ENCODE measurements at regions not wholly inside any gene's neighbourhood (a gene's known extent, or its start where the extent isn't known, plus 50 kb on each side); places are given as distances from the start of the nearest gene placed in this dataset.

DNA sequence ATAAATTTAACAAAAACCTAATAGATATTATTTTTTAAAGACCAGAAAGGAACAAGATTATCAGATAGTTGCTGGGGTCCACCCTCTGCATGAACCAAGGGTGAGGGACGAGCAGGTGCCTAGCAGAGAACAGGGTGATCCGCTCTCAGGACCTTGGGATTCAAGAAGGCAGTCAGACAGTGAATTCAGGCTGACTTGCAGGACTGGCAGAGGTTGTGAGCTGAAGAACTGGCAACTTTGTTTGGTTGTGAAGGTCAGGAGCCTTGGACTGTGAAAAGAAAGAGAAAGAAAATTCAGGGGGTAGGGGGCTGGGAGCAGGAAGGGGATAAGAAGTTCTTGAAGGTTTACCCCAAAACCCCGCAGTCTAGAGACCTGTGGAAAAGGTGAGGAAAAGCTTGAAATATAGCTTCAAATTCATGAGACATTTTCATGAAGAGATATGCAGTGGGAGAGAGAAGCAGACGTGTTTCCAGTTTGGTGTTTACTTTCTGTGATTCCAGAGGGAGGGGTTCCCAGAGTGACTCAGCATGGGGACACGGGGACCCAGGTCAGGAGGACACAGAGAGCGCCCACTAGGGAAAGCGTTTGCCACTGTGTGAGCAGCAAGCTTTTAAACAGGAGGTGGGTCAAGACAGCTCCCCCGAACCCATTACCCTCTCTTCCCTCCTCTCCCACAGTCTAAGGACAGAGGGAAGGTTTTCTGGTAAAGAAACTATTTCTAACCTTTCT, 217.2 kb upstream of the UMPS start:
- DNase-seq: no peak

DNA sequence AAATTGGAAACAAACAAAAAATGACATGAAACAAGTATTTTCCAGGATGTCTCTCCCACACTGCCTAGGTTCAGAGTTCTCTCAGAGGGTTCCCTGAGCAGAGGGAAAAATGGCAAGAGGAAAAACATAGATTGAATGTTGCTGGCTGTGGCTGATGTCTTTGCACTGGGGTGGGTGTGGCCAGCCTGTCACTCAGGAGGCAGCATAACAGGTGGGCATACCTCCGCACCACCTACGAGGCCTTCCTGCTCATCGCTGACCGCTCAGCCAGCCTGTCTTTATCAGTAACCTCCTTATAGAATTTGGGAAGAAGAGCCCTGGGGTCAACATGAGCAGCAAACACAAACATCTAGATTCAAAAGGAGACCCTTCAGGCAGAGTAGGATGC, 216.6 kb upstream of the UMPS start:
- no peak for DNase-seq

DNA sequence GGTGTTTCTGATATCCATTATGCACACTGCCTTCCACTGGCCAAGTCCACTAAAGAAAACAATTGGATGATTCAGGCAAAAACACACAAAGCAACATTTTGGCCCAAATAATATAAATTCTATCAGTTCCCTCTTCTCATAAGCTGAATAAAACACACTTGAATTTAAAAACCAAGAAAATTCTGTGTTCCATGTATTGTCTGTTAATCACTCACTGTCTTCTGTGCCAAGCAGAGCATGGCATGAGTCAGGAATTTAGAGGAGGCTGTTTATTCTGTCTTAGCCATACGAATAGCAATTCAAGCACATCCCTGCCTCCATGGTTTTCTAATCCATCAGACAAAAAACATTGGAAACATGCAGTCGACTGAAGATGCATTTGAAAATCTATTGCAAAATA, 215.6 kb upstream of the UMPS start:
- no peak for DNase-seq

DNA sequence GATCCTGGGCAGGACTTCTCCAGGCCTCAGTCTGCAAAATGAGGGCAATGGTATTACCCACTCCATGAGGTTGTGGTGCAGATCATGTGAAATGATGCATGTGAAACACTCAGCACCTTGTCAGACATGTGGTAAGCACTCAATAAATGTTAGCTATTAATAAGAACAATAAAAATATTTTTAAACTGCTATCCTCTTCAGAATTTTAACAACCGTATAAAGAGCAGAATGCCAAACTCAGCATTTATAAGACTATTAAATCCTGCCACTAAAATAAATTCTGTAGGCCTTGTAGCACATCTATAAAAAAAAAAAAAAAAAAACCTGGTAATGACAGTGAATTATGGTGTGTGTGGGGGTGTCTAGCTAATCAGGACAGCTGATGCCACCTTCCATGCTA, 213.9 kb upstream of the UMPS start:
- DNase-seq: no peak

DNA sequence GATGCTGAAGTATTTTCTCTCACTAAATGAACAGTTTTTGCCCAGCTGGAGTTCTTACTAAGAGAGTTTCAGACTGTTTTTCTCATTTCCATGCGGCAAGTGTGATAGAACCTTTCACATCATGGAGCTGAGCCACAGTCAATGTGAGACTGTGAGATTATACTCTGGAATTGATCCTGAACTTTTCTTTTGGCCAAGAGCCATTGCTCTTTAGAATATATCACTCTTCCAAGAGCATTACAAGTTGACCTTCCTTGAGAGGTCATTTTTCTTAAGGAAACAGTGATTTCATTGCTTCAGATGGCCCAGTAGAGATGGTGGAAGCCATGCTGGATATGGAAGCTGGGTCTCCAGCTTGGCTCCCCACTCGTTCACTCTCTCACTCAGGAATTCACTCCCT, 212.9 kb upstream of the UMPS start:
- DNase-seq: no peak

DNA sequence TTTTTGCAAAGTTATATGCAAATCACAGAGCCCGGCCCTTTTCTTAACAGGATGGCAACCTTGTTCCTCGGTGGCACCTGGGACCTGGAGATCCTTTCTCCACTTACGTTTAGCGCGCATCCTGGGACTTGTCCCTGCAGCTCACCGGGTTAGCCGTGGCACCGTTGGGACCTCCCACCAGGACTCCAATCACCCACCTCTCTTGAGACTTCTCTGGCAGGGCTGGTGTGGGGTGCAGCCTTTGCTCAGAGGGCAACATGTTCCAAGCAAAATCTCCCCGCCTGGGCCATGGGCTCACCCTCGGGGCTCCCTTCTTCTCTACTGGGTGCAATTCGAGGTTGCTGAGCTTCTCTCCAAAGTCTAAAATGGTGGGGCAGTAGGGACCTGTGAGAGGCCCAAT, 211.9 kb upstream of the UMPS start:
- DNase-seq: no peak

DNA sequence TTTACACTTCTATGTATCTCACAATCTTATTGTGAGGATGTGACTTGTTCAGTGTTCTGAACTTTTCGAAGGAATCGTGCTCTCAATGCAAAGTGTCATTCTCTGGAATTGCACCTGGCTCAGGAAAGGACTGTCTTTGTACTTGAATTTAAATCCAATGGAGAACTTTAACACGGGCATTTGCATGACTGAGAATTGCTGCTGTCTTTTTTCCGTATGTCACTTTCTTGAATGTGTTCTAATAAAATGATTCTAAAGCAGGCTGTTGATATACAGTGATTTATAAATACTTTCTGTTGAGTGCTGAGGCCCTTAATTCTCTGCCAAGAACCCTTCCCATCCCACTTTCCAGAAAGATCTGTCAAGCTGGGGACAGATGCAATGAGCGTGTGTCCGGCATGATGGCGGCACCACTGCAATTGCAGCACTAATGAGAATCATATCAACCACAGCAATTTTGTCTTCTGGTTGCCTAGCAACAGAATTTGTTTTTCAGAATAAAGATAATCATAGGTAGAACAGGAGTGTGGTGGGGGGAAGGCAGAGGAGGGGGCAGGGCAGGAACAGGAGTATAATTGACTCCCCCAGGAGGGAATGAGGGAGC, 210.6 kb upstream of the UMPS start:
- DNase-seq: no peak

DNA sequence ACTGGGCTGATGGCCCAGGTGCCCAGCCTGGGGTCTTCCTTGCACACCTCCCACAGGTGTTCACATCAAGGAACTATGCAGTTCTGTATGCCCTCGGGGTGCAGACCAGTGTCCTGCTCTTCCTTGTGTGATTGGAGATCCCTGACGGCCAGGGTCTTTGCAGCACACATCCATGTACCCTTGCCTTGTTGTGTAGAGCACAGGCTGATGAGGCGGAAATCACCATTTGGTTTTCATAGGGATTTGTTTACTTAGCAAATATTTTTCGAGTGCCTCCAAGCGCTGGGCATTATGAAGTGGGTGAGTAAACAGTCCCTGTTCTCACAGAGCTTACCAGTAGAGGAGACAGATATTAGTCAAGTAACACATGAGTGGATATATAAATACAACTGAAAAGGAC, 209.3 kb upstream of the UMPS start:
- DNase-seq: no peak

DNA sequence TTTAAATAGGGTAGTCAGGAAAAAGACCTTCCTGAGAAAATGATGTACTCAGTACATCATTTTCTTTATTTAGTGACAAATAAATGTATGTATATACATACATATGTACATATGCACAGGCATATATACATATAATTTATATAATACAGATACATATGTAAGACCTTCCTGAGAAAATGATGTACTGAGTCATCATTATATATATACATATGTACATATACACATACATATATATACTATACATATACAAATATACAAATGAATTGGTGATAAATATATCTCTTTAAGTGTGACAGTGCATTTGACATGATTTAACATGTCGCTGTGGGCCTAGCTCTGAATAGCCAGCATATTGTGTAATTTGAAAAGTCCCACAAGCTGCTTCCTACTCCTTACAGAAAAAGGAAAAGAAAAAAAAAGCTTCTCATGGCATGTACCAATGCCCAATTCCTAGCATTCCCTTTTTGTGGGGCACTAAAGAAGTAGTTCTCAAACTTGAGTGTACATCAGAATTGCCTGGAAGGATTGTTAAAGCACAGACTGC, 208.1 kb upstream of the UMPS start:
- DNase-seq: no peak

DNA sequence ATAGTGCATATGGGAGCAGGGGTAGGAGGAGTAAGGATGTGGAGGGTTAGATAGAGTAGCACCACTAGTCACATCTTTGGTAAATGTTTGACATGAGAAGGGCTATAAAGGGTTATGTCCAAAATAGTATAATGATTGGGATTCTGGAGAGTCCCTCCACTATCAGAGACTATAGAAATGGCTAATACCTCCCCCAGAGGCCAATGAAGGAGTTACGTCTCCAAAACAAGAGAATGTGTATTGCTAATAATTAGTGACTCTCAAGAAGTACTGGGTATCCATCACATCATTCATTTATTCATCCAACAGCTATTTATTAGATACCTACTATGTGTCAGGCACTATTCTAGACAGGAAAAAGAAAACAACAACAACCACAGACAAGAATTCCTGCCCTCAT, 203.7 kb upstream of the UMPS start:
- DNase-seq: no peak

DNA sequence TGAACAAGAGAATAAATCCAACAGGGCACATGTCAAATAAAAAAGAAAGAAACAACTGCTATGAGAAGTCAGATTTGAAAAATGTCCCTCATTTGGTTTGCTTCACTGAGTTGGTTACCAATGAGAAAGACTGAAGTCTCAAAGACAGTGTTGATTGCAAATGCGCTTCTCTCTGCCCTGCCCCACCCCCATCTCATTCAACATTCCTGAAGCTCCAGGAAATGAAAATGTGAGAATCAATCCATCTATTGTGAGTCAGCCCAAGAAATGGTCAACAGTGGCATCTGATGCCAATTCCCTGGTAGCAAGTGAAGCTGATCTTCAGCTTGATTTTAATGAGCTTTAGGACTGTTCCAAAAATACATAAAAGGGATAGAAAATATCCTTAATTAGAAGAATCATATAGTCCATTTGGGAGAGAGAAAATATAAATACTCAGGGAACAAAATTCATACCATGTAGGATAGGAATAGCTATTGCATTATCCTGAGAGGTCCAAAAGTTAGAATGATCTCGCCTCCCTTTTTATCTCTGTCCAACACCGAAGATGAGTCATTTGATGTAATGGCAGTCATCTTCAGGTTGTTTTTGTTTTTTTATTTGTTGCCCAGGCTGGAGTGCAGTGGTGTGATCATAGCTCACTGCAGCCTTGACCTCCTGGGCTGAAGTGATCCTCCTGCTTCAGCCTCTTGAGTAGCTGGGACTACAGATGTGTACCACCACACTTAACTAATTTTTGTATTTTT, 200.3 kb upstream of the UMPS start:
- DNase-seq: no peak

DNA sequence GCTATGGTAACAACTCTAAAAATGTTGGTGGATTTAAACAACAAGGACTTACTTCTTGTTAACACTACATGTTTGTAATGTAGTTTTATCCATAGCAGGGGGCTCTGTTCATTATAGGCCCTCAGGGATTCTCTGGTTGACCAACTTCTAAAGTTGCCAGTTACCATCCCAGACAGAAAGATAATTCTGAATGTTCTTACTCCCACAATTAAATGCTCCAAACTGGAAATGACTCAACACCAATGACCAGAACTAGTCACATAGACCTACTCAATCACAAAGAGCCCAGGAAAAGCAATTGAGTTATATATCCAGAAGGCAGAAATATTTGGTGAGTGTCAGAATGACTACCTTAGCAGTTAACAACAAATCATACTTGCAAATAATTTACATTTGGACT, 199.3 kb upstream of the UMPS start:
- DNase-seq: no peak

DNA sequence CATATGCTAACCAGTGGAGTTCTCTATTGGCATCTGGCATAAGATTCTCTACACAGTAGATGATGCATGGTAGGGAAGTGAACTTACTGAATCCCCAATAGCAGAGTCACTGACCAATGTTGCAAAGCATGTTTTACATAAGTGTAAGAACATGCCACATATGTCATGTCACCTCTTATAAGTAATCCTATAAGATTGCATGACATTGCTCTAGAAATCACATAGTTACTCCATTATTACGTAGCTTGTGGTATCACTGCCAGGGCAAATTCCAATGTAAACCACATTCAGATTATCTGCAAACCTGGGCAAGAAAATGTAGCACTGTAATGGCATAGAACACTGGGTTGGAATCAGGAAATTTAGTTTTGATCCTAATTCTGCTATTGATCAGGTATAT, 198.2 kb upstream of the UMPS start:
- no peak for DNase-seq

DNA sequence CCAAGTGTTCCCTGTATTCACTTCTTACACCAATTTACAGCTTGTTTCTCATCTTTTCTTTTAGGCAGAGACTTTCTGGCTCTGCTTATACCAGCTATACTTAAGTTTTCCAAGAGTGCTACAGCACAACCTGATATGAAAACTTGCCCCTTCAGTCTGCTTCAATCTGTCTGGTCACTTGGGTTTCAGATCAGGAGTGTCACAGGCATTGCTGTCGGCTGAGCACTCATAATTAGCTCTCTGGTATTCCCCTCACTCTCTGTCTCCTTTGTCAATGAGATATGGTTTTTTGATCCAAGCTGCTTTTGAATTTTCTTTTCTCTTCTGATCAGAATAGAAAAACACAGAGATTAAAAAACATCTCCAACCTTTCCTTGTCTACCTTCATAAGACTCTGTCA, 194.9 kb upstream of the UMPS start:
- DNase-seq: no peak

DNA sequence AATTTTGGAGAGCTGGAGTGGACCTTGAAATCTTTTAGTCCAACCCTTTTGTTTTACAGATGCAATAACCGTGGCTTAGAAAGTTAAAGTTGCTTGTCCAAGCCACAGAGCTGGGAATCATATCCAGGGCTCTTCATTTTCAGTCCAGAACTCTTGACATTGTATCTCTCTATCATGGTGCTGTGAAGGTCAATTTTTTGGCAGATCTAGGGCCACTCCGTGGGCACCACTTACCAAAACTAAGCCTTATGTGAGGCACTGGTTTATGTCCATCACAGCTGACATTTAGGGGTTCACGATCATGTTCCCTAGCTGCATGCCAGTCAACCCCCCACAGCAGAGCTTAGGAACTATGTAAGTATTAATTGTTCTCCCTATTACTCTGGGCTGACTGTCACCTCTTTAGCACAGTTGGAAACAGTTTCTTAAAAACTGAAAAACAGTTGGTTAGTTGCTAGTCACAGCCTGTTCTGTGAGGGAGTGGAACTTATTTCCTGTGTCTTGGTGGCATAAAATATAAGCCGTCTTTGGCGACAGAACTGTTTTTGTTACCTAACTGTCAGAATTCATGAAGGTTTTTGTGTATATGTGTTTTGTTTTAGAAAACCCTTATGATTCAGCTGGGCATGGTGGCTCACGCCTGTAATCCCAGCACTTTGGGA, 189.6 kb upstream of the UMPS start:
- DNase-seq: no peak

DNA sequence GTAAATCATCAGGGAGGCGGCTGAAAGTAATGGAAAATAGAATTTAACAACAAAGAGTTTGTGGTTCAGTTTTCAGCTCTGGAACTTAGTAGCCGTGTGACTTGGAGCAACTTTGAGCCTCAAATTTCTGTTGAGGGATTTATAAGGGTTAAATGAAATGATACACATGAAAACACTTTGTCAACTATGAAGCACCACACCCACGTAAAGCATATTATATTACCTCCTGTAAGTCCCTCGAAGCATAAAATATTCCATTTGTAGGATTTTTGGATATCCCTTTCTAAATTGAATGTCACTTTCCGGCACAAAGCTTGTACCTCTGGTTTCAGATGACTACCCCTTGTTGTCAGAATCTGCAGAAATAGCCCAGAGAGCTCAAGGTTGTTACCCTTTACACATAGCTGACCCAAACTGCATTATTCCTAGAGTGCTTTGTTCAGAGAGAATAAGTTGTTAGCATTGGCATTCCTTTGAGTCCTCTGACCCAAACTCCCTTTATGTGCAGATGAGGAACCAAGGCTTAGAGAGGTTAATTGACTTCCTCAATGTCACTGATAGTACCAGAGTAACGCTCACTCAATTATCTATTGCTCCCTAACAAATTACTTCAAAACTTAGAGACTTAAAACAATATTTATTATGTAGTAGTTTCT, 187.9 kb upstream of the UMPS start:
- DNase-seq: no peak

DNA sequence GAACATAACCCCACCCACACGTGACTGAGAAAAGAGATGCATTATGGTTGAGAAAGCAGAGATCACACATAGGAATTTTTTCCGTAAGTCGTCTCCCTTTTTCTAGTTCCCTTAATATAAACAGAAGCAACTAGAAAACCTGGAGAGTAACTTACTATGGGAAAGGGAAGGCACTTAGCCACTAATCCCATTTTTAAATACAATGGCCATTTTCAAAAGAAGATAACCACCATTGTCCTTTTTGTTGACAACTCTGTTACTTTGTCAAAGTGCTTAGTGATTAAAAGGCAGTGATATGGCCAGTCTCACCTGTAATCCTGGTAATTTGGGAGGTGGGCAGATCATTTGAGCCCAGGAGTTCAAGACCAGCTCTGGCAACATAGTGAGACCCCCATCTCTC, 184.4 kb upstream of the UMPS start:
- no peak for DNase-seq

DNA sequence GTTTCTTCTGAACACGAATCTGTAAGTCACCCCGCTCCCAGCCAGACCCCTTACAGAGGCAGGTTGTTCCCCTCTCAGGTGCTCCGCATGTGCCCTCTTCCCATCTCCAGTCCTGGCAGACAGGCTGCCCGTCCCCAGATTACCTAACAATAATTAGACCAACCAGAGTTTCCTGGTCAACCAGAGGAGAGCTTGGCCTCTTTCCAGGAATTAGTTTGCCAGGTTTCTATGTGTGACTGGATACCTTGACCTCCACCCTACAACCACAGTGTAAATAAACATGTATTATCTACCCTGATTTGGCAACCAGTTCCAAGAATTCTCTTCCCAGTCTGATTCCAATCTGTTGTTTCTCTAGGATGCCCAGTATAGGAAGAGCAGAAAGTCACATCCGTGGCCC, 178.0 kb upstream of the UMPS start:
- DNase-seq: no peak

DNA sequence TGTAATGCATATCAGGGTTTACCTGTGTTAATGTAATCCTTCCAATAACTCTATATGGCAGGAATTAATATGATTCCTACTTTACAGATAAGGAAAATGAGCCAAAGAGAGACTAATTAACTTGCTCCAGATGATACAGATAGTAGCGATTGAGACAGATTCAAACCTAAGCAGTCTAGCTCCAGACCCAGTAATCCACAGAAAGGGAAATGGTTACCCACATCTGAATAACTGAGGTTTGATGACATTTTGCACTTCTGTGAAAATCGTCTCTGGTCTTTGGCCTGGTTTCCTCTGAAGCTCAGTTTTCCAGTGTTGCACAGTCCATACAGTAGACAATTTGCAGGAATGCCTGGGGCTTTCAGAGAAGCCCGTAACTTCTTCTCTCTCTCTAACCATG, 177.1 kb upstream of the UMPS start:
- peak; percentile 4 for DNase-seq

DNA sequence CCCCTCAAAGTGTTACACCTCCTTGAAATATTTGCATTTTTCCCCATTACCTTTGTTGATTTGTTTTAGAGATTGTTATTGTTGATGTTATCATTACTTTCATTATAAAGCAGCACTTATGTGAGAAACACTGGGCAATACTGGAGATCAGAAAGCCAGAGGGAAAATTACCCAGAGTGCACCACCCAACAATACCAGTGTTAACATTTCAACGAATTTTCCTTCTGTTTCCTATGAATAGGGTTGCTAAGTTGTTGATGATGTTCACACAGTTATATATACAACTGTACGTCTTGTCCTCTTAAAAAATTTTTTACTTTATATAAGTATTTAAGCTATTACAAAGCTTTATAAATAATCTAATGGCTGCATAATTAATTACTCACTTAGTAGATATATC, 173.6 kb upstream of the UMPS start:
- DNase-seq: no peak

DNA sequence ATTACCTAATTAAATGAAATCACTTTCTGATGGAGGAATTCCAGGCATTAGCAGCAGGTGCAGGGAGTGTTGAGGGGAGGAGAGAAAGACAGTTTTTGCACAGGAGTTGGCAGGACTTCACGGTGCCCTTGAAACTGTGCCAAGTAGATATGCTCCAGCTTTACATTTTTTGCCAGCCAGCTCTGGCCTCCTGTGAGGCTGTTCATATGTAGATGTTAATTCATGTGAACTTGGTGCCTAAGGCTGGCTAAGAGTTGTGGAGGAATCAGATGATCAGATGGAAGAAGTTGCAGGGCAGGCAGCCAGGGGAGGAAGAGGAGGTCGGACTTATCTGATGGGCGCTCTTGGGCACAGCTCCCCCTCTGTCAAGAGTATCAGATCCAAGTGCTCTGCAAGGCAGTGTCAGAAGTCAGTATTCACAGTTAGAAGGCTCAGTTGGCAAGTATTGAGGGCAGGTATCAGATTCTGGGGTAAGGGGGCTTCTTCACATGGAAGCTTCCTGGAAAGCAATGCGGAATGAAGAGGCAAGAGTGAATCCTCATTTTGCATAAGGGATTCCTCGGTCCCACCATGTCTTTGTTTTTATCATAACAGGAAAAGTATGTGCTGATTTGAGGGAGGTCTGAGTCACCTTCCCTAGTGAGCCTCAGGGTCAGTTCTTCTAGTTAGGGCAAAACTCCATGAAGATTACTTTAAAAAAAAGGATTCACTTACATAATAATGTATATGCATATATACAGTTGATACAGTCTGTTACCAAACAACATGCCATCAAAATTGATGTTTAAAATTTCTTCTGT, 172.6 kb upstream of the UMPS start:
- no peak for DNase-seq

All from activated CD4-positive, alpha-beta T cell treated with anti-CD3 and anti-CD28 coated beads, Interleukin-2, Interleukin-6, amounts not matched to agents 100 ng/mL and 50 ng/mL, durations not matched to agents 16 hours and 8 hours (primary cell).